HL-60 (cell line): ENCODE measurements at regions not wholly inside any gene's neighbourhood (a gene's known extent, or its start where the extent isn't known, plus 50 kb on each side); places are given as distances from the start of the nearest gene placed in this dataset.

Experiments used
- GABPA ChIP-seq: IDR thresholded peaks from 2 replicates; pipeline ENCODE4 v1.6.1; 2012; ENCODE audit warnings: low read depth
- TF ChIP-seq, protein P1 (sequence below): IDR thresholded peaks from one replicate; pipeline ENCODE4 v1.5.1; 2011; ENCODE audit warnings: low read length, control low read depth, inconsistent platforms; ENCODE audit not compliant: insufficient read depth

- TF ChIP-seq, protein P1, sequence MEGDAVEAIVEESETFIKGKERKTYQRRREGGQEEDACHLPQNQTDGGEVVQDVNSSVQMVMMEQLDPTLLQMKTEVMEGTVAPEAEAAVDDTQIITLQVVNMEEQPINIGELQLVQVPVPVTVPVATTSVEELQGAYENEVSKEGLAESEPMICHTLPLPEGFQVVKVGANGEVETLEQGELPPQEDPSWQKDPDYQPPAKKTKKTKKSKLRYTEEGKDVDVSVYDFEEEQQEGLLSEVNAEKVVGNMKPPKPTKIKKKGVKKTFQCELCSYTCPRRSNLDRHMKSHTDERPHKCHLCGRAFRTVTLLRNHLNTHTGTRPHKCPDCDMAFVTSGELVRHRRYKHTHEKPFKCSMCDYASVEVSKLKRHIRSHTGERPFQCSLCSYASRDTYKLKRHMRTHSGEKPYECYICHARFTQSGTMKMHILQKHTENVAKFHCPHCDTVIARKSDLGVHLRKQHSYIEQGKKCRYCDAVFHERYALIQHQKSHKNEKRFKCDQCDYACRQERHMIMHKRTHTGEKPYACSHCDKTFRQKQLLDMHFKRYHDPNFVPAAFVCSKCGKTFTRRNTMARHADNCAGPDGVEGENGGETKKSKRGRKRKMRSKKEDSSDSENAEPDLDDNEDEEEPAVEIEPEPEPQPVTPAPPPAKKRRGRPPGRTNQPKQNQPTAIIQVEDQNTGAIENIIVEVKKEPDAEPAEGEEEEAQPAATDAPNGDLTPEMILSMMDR, result no peak
- no peak for TF ChIP-seq GABPA
Observed at GRCh38 chr17:54013072-54013471, 190.3 kb downstream of the KIF2B start.
